IPS-NIHi7 (cell line): ENCODE measurements at regions not wholly inside any gene's neighbourhood (a gene's known extent, or its start where the extent isn't known, plus 50 kb on each side); places are given as distances from the start of the nearest gene placed in this dataset.

ENCODE experiments used
- DNase-seq: peaks from one replicate; pipeline ENCODE4 v3.0.0; 2012; ENCODE audit warnings: mixed read lengths; ENCODE audit errors: extremely low spot score

- DNase-seq = no peak
These were observed 52.5 kb upstream of the CCDC150 start for GRCh38 chr2:196587056-196587455.

GRCh38 chr2:196587739-196588138 is 51.8 kb upstream of the CCDC150 start:
- no peak for DNase-seq

- DNase-seq = no peak
These were observed 50.1 kb upstream of the CCDC150 start for GRCh38 chr2:196589419-196589818.
